ENCODE measurements at regions not wholly inside any gene's neighbourhood (a gene's known extent, or its start where the extent isn't known, plus 50 kb on each side); places are given as distances from the start of the nearest gene placed in this dataset.
"Not testable (repeated sequence)": the region's sequence is repeated elsewhere in the genome, so short reads cannot be mapped to it uniquely, and the experiment has no call there.

DNA sequence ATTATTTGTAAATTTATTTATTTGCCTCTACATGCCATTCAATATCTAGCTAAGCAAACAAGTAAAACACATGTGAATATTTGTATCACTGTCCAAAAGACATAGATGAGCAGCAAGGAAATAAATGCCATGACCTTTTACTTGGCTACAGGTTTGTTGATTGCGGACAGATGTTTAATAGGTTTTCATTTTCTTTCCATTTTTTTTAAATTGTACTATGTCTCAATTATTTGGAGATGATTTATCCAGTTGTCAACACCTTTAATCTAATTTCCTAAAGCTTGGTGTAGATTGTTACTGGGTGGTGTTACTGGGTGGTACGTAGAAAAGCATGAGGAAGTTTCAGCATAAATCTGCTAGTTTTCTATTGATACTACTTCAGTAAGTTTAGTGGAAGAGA is 560.6 kb upstream of the SPRY2 start:
- DNase-seq (ENCODE audit: low spot score) = no peak
- in situ Hi-C loops (cut with MboI; ENCODE audit: low pct_unique_long_range_greater_than_20kb, low sequenced_read_pairs, unreplicated experiment) = no loop called here
- TF ChIP-seq CTCF (IDR thresholded peaks at IDR 0.05; ENCODE audit: extremely low read depth, insufficient read depth, missing control alignments) = no peak

GRCh38 chr13:80901111-80901510 is 560.2 kb upstream of the SPRY2 start:
- DNase-seq (ENCODE audit: low spot score) = no peak
- in situ Hi-C loops (cut with MboI; ENCODE audit: low pct_unique_long_range_greater_than_20kb, low sequenced_read_pairs, unreplicated experiment) = no loop called here
- TF ChIP-seq CTCF (IDR thresholded peaks at IDR 0.05; ENCODE audit: extremely low read depth, insufficient read depth, missing control alignments) = no peak

DNA sequence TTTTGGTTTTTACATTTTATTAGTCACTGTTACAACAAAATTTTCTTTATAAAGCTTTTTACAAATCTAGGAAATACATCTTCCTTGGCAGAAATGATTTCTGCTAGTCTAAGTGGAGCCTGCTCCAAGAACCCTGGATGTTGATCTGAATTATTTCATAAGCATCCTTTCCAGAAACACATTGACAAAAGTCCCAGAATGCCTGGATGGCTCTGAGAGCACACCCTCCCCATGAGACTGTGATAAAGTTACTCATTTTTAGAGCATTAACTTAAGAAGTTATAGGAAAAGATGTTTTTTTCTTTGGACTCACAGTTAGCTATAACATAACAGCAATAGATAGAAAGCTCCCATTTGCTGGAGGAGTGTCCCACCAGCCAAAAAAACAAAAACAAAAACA is 559.6 kb upstream of the SPRY2 start:
- no peak for TF ChIP-seq CTCF (IDR thresholded peaks at IDR 0.05; ENCODE audit: extremely low read depth, insufficient read depth, missing control alignments)
- in situ Hi-C loops (cut with MboI; ENCODE audit: low pct_unique_long_range_greater_than_20kb, low sequenced_read_pairs, unreplicated experiment) = no loop called here
- DNase-seq (ENCODE audit: low spot score) = no peak

DNA sequence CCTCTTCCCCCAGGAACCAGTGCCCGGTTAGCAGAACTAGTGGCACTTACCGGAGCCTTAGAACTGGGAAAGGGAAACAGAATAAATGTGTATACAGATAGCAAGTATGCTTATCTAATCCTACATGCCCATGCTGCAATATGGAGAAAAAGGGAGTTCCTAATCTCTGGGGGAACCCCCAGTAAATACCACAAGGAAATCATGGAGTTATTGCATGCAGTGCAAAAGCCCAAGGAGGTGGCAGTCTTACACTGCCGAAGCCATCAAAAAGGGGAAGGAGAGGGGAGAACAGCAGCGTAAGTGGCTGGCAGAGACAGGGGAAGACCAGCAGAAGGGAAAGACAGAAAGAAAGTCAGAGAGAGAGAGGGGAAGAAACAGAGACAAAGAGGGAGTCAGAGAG is 556.7 kb upstream of the SPRY2 start:
- DNase-seq (ENCODE audit: low spot score); in situ Hi-C loops (cut with MboI; ENCODE audit: low pct_unique_long_range_greater_than_20kb, low sequenced_read_pairs, unreplicated experiment): not testable (repeated sequence)

GRCh38 chr13:80894917-80895316 is 554.0 kb upstream of the SPRY2 start:
- in situ Hi-C loops (cut with MboI; ENCODE audit: low pct_unique_long_range_greater_than_20kb, low sequenced_read_pairs, unreplicated experiment) = no loop called here
- DNase-seq (ENCODE audit: low spot score) = no peak
- no peak for TF ChIP-seq CTCF (IDR thresholded peaks at IDR 0.05; ENCODE audit: extremely low read depth, insufficient read depth, missing control alignments)

DNA sequence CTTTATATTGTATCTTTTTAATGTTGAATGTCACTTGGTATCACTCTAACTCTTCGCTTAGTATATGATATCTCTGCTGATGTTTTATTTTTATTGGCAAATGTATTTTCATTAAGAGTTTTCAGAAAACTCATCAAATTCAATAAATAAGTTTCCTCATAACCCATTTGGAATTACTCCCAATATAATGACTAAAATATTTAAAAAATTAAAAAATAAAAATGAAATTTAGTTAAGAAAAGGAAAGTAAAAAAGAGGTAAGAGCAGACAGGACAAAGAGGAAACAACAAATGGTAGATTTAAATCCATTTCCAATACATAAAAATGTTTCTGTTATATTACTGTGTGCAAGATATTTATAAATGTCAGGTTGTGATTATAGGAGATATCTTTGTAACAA is 548.9 kb upstream of the SPRY2 start:
- in situ Hi-C loops (cut with MboI; ENCODE audit: low pct_unique_long_range_greater_than_20kb, low sequenced_read_pairs, unreplicated experiment) = no loop called here
- no peak for DNase-seq (ENCODE audit: low spot score)
- TF ChIP-seq CTCF (IDR thresholded peaks at IDR 0.05; ENCODE audit: extremely low read depth, insufficient read depth, missing control alignments) = no peak

DNA sequence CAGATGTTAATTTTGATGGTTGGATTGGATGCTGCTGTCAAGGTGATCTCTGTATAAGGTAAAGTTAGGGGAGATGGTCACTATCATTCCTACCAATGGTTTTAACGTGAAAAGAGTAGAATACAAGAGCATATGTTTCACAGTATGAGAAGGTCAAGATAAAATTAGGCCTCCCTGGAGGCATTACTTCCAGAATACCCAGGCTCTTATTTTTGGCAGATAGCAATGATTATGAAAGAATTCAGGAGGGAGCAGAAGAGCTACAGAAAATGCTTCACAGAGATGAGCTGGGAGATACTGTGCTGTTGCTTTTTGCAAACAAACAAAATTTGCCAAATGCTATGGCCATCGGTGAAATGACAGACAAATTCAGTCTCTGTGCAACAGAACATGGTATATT is 547.5 kb upstream of the SPRY2 start:
- TF ChIP-seq CTCF (IDR thresholded peaks at IDR 0.05; ENCODE audit: extremely low read depth, insufficient read depth, missing control alignments) = no peak
- in situ Hi-C loops (cut with MboI; ENCODE audit: low pct_unique_long_range_greater_than_20kb, low sequenced_read_pairs, unreplicated experiment) = no loop called here
- DNase-seq (ENCODE audit: low spot score) = no peak
